Glutamatergic neuron (in vitro differentiated cells): ENCODE measurements at regions not wholly inside any gene's neighbourhood (a gene's known extent, or its start where the extent isn't known, plus 50 kb on each side); places are given as distances from the start of the nearest gene placed in this dataset.

Source experiments
- DNase-seq: peaks from one replicate; pipeline ENCODE4 v3.0.0; 2022
- H3K27ac Mint-ChIP-seq: one replicate; pipeline ENCODE4 v1.8.0; 2020; ENCODE audit warnings: mild to moderate bottlenecking, mixed read lengths, inconsistent platforms; ENCODE audit not compliant: unreplicated experiment
- H3K27me3 Mint-ChIP-seq: one replicate; pipeline ENCODE4 v1.8.0; 2020; ENCODE audit warnings: mild to moderate bottlenecking, moderate library complexity, mixed read lengths, inconsistent platforms; ENCODE audit not compliant: unreplicated experiment
- H3K36me3 Mint-ChIP-seq: one replicate; pipeline ENCODE4 v1.8.0; 2020; ENCODE audit warnings: mild to moderate bottlenecking, mixed read lengths, inconsistent platforms; ENCODE audit not compliant: unreplicated experiment
- H3K4me1 Mint-ChIP-seq: one replicate; pipeline ENCODE4 v1.8.0; 2020; ENCODE audit warnings: mild to moderate bottlenecking, low read depth, mixed read lengths, inconsistent platforms; ENCODE audit not compliant: unreplicated experiment
- H3K4me3 Mint-ChIP-seq: one replicate; pipeline ENCODE4 v1.8.0; 2020; ENCODE audit warnings: mild to moderate bottlenecking, mixed read lengths, inconsistent platforms; ENCODE audit not compliant: unreplicated experiment
- H3K9me3 Mint-ChIP-seq: one replicate; pipeline ENCODE4 v1.8.0; 2020; ENCODE audit warnings: mild to moderate bottlenecking, moderate library complexity, mixed read lengths, inconsistent platforms; ENCODE audit not compliant: unreplicated experiment
- TF ChIP-seq, protein P1 (sequence below): fragments of 200-600 bp; sonication (generic); IDR thresholded peaks from one replicate; pipeline ENCODE4 v1.5.0; 2021; ENCODE audit not compliant: partially characterized antibody, unreplicated experiment

DNA sequence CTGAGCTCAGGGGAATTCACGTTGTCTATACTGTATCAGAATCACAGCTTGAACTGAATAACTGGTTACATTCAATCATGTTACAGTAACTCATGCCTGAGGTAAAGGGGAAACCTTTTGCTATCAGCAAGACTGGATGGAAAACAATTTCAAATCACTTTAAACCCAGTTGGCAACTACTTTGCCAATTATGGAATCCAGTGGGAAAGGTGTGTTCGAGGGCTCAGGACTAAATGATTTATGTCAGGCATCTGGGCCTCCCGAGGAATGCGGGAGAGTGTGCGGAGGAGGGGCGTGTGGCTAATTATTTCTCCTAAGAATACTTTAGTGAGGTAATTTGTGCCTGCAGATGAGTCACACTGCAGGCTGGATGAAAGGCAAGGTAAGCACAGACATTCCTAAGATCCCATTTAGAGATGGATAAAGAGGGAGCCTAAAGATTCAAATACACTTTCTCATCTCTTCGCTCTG is 100.1 kb downstream of the HRH4 start:
- Mint-ChIP-seq H3K9me3 (no peaks in the 10 kb centered on the region), H3K4me3 (no peak overlapping the region), H3K27me3 (no peaks in the 10 kb centered on the region), H3K36me3 (peaks cover 4% of the 10 kb centered on the region), H3K27ac (no peak overlapping the region), H3K4me1 (peaks cover 6% of the 10 kb centered on the region)
- TF ChIP-seq, protein P1, sequence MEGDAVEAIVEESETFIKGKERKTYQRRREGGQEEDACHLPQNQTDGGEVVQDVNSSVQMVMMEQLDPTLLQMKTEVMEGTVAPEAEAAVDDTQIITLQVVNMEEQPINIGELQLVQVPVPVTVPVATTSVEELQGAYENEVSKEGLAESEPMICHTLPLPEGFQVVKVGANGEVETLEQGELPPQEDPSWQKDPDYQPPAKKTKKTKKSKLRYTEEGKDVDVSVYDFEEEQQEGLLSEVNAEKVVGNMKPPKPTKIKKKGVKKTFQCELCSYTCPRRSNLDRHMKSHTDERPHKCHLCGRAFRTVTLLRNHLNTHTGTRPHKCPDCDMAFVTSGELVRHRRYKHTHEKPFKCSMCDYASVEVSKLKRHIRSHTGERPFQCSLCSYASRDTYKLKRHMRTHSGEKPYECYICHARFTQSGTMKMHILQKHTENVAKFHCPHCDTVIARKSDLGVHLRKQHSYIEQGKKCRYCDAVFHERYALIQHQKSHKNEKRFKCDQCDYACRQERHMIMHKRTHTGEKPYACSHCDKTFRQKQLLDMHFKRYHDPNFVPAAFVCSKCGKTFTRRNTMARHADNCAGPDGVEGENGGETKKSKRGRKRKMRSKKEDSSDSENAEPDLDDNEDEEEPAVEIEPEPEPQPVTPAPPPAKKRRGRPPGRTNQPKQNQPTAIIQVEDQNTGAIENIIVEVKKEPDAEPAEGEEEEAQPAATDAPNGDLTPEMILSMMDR, result no peak
- DNase-seq, result no peak

GRCh38 chr18:24561369-24561965 is 101.0 kb downstream of the HRH4 start:
- H3K9me3 Mint-ChIP-seq, result no peaks in the 10 kb centered on the region
- no peak for DNase-seq
- no peak overlapping the region for H3K4me3 Mint-ChIP-seq
- H3K36me3 Mint-ChIP-seq, result peaks cover 4% of the 10 kb centered on the region
- TF ChIP-seq, protein P1, result no peak
- H3K27ac Mint-ChIP-seq, result no peak overlapping the region
- H3K27me3 Mint-ChIP-seq, result no peaks in the 10 kb centered on the region
- peaks cover 6% of the 10 kb centered on the region for H3K4me1 Mint-ChIP-seq

- H3K36me3 Mint-ChIP-seq, result peaks cover 4% of the 10 kb centered on the region
- peaks cover 4% of the 10 kb centered on the region for H3K9me3 Mint-ChIP-seq
Measured at GRCh38 chr18:24567199-24567598, 106.8 kb downstream of the HRH4 start.

GRCh38 chr18:24570716-24571115 is 110.3 kb downstream of the HRH4 start:
- Mint-ChIP-seq H3K36me3 (no peaks in the 10 kb centered on the region), H3K4me1 (no peaks in the 10 kb centered on the region), H3K27ac (no peak overlapping the region), H3K9me3 (peaks cover 6% of the 10 kb centered on the region), H3K4me3 (no peak overlapping the region), H3K27me3 (peaks cover 2% of the 10 kb centered on the region)
- TF ChIP-seq, protein P1, result no peak
- DNase-seq, result no peak

More at GRCh38 chr18:24567199-24567598, 106.8 kb downstream of the HRH4 start:
- TF ChIP-seq, protein P1, result no peak
- Mint-ChIP-seq H3K4me1 (no peaks in the 10 kb centered on the region), H3K4me3 (no peak overlapping the region), H3K27ac (no peak overlapping the region), H3K27me3 (peaks cover 2% of the 10 kb centered on the region)
- DNase-seq, result no peak

- Mint-ChIP-seq H3K27me3 (no peaks in the 10 kb centered on the region), H3K4me3 (no peak overlapping the region), H3K27ac (no peak overlapping the region), H3K36me3 (no peaks in the 10 kb centered on the region), H3K9me3 (no peaks in the 10 kb centered on the region), H3K4me1 (no peaks in the 10 kb centered on the region)
- TF ChIP-seq, protein P1, result no peak
- DNase-seq, result no peak
Measured at GRCh38 chr18:24582771-24583170, 122.3 kb downstream of the HRH4 start.
